Muscle layer of duodenum (tissue), 2 donors: ENCODE measurements at regions not wholly inside any gene's neighbourhood (a gene's known extent, or its start where the extent isn't known, plus 50 kb on each side); places are given as distances from the start of the nearest gene placed in this dataset.

Source experiments
- H3K27ac ChIP-seq: one replicate; pipeline ENCODE4 v1.7.0; 2013; ENCODE audit warnings: mild to moderate bottlenecking, low read length
- H3K27me3 ChIP-seq: one replicate; pipeline ENCODE4 v1.7.0; 2013; ENCODE audit warnings: low read depth, mild to moderate bottlenecking, control low read depth, low read length
- H3K36me3 ChIP-seq, 2 donors: one replicate each; pipeline ENCODE4 v1.7.0; 2013; ENCODE audit warnings: low read length in 2 of 2, control low read depth in 1 of 2, mild to moderate bottlenecking in 1 of 2; ENCODE audit not compliant: insufficient read depth in 2 of 2, control insufficient read depth in 1 of 2
- H3K4me1 ChIP-seq, 2 donors: one replicate each; pipeline ENCODE4 v1.7.0; 2013; ENCODE audit warnings: low read length in 2 of 2, mild to moderate bottlenecking in 2 of 2, control low read depth in 1 of 2, moderate library complexity in 1 of 2; ENCODE audit not compliant: insufficient read depth in 2 of 2, control insufficient read depth in 1 of 2
- H3K4me3 ChIP-seq, 2 donors: one replicate each; pipeline ENCODE4 v1.7.0; 2013; ENCODE audit warnings: low read length in 2 of 2, low read depth in 1 of 2, mild to moderate bottlenecking in 1 of 2
- H3K9me3 ChIP-seq, 2 donors: one replicate each; pipeline ENCODE4 v1.7.0; 2013; ENCODE audit warnings: low read length in 2 of 2, control low read depth in 1 of 2, mild to moderate bottlenecking in 1 of 2; ENCODE audit not compliant: control insufficient read depth in 1 of 2
- donor health status: healthy.

DNA sequence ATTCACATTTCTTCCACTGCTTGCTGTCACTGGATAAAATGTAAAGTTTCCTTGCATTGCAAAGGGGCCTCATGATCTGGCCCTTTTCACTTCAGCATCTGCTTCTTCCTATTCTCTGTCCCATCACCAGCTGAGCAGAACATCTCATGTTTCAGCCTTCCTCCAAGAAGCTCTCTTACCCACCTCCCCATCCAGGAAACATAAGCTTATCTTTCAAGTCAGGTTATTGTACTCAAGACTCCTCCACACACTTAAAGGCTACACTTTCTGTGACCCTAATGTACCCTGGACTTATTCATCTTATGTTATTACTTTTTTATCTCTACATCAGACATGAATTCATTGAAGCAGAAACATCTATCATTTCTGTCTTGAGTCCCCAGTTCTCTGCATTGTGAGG, 230.5 kb downstream of the PMAIP1 start:
- no peaks in the 10 kb centered on the region for H3K4me1 ChIP-seq
- no peaks in the 10 kb centered on the region for H3K36me3 ChIP-seq
- no peaks in the 10 kb centered on the region for H3K9me3 ChIP-seq
- no peak overlapping the region for H3K27ac ChIP-seq
- H3K4me3 ChIP-seq = no peak overlapping the region
- no peaks in the 10 kb centered on the region for H3K27me3 ChIP-seq

DNA sequence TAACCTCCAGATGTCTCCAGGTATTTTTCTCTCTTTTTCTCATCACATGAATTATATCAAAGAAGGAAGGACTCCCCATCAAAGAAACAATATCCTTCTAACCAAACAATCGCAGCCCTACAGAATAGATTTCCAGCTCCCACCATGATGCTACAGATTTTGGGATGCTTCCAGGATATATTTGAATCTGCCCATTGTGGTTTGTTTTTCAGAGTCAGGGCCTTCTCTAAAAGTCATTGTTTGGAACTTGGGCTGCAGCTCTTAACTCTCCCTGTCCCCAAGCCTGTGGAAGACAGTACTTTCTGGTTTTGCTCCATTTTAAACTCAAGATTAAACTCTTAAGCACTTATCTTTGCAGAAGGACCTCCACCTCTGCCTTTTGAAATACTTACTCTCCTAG, 223.2 kb downstream of the PMAIP1 start:
- no peak overlapping the region for H3K27ac ChIP-seq
- H3K27me3 ChIP-seq = no peaks in the 10 kb centered on the region
- no peaks in the 10 kb centered on the region for H3K4me1 ChIP-seq
- no peak overlapping the region for H3K4me3 ChIP-seq
- no peaks in the 10 kb centered on the region for H3K9me3 ChIP-seq
- H3K36me3 ChIP-seq = no peaks in the 10 kb centered on the region

GRCh38 chr18:60122339-60122738, 222.5 kb downstream of the PMAIP1 start:
- Histone ChIP-seq H3K4me3 (no peak overlapping the region), H3K36me3 (no peaks in the 10 kb centered on the region), H3K27me3 (no peaks in the 10 kb centered on the region), H3K4me1 (no peaks in the 10 kb centered on the region), H3K9me3 (no peaks in the 10 kb centered on the region), H3K27ac (no peak overlapping the region)

DNA sequence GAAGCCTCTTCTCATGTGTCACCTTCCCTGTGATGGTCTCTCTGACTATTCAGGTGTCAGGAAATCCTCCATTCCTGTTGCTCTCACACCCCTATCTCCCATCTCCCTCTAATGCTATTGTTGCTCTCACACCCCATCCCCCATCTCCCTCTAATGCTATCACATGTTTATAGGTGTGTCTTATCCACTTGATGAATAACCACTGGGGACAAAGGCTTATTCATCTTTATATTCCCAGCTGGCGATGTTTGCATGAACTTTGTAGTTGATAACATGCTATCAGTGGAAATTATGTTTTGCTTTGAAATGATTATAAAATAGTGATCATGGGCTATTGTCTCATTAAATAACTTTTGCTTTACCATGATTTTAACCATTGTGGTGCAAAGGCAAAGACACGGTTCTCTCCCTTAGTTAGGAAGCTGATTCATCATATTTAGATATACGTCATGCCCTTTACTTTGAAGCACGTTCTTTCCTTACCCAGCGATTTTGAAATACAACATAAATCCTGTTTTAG, 220.5 kb downstream of the PMAIP1 start:
- Histone ChIP-seq H3K9me3 (no peaks in the 10 kb centered on the region), H3K27ac (no peak overlapping the region), H3K27me3 (no peaks in the 10 kb centered on the region), H3K36me3 (no peaks in the 10 kb centered on the region), H3K4me1 (no peaks in the 10 kb centered on the region), H3K4me3 (no peak overlapping the region)

DNA sequence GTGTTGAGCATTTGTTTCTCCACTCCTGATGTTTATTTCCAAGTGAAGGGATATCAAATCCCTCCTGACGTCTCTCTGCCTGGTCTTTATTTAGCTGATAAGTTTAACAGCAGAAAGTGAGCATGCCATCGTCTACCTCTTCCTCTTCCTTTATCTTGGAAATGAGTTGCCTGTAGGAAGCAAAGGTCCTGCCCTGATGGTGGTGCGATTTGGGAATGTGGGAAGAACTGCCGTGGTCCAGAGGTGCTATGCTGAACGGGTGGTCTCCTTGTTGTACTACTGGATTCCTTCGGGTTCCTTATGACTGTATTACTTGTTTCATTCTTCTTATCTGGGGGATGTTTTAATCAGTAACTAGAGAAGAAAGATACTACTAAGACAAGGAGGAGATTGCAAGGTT, 217.5 kb downstream of the PMAIP1 start:
- Histone ChIP-seq H3K27ac (no peak overlapping the region), H3K36me3 (no peaks in the 10 kb centered on the region), H3K4me1 (no peaks in the 10 kb centered on the region), H3K9me3 (no peaks in the 10 kb centered on the region), H3K27me3 (no peaks in the 10 kb centered on the region), H3K4me3 (no peak overlapping the region)

- Histone ChIP-seq H3K4me3 (no peak overlapping the region), H3K27me3 (no peaks in the 10 kb centered on the region), H3K36me3 (no peaks in the 10 kb centered on the region), H3K4me1 (no peaks in the 10 kb centered on the region), H3K27ac (no peak overlapping the region), H3K9me3 (peaks cover 0 to under 1% of the 10 kb centered on the region in 2 donors)
Observed at GRCh38 chr18:60113396-60113795, 213.6 kb downstream of the PMAIP1 start.

- H3K9me3 ChIP-seq = peaks cover 0 to 4% of the 10 kb centered on the region in 2 donors
- H3K4me1 ChIP-seq = no peaks in the 10 kb centered on the region
- no peak overlapping the region for H3K27ac ChIP-seq
- no peak overlapping the region for H3K4me3 ChIP-seq
- H3K27me3 ChIP-seq = no peaks in the 10 kb centered on the region
- H3K36me3 ChIP-seq = no peaks in the 10 kb centered on the region
Observed at GRCh38 chr18:60112369-60112768, 212.6 kb downstream of the PMAIP1 start.

GRCh38 chr18:60111525-60111924, 211.7 kb downstream of the PMAIP1 start:
- no peak overlapping the region for H3K4me3 ChIP-seq
- no peak overlapping the region for H3K27ac ChIP-seq
- H3K36me3 ChIP-seq = no peaks in the 10 kb centered on the region
- peaks cover 0 to 4% of the 10 kb centered on the region in 2 donors for H3K9me3 ChIP-seq
- no peaks in the 10 kb centered on the region for H3K27me3 ChIP-seq
- H3K4me1 ChIP-seq = no peaks in the 10 kb centered on the region

GRCh38 chr18:60110836-60111235, 211.0 kb downstream of the PMAIP1 start:
- peaks cover 0 to 4% of the 10 kb centered on the region in 2 donors for H3K9me3 ChIP-seq
- no peak overlapping the region for H3K4me3 ChIP-seq
- H3K27ac ChIP-seq = no peak overlapping the region
- no peaks in the 10 kb centered on the region for H3K36me3 ChIP-seq
- H3K27me3 ChIP-seq = no peaks in the 10 kb centered on the region
- no peaks in the 10 kb centered on the region for H3K4me1 ChIP-seq

DNA sequence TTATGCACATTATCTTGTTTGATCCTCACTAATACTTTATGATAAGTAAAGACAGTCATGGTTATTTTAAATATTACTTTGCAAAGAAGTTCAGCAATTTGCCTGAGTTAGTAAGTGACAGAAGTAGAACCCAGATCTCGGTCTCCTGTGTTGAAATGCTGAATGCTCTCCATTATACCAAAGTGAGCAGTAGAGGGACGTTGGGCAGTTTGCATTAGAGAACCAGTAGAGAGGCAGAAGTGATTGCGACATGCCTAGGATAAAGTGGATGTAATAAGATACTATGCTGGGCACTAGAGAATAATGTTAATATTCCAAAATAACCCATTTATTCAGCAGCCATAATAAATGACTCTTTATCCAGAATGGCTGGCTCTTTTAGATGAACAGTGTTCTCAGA, 201.0 kb downstream of the PMAIP1 start:
- Histone ChIP-seq H3K27me3 (no peaks in the 10 kb centered on the region), H3K36me3 (no peaks in the 10 kb centered on the region), H3K4me3 (no peak overlapping the region), H3K9me3 (no peaks in the 10 kb centered on the region), H3K27ac (no peak overlapping the region), H3K4me1 (no peaks in the 10 kb centered on the region)

DNA sequence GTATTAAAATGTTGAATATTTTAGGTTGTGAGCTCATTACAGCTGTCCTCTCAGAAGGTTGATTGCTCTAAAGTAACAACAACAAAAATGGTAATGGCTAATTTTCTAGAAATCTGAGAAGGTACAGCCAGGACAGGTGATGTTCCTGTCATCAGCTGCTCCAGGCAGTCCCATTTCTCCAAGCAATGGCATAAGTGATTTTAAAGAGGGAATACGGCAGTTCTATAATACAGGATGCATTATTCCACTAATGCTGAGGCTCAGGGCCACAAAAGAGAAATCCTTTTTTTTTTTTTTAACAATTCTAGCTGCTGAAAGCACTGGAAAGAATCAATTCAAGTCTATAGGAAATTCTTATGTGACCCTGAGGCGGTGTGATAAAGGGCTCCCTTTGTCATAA, 199.9 kb downstream of the PMAIP1 start:
- Histone ChIP-seq H3K27me3 (no peaks in the 10 kb centered on the region), H3K4me3 (no peak overlapping the region), H3K4me1 (no peaks in the 10 kb centered on the region), H3K27ac (no peak overlapping the region), H3K36me3 (no peaks in the 10 kb centered on the region), H3K9me3 (no peaks in the 10 kb centered on the region)

DNA sequence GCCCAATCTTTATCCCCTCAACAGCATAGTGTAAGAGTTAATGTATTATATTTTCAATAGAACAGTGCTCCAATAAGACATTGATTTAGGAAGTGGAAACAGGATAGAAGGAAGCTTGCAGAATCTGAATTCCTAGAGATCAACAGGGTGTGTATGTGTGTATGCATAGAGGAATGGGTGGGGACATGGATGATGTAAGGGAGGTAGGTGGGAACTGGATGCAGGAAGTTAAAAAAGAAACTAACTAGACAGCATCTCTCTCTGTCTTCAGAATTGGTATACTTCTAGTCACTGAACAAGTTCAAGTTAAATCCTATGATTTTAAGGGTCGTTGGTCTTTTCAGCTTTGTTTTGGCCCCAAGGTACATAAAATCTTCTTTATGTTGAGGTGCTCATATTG, 196.6 kb downstream of the PMAIP1 start:
- Histone ChIP-seq H3K27ac (no peak overlapping the region), H3K4me3 (no peak overlapping the region)

More for the DNA sequence above, 196.6 kb downstream of the PMAIP1 start:
- Histone ChIP-seq H3K9me3 (peaks cover 0 to 6% of the 10 kb centered on the region in 2 donors), H3K4me1 (no peaks in the 10 kb centered on the region), H3K27me3 (no peaks in the 10 kb centered on the region), H3K36me3 (no peaks in the 10 kb centered on the region)
